ENCODE measurements at regions not wholly inside any gene's neighbourhood (a gene's known extent, or its start where the extent isn't known, plus 50 kb on each side); places are given as distances from the start of the nearest gene placed in this dataset.

DNA sequence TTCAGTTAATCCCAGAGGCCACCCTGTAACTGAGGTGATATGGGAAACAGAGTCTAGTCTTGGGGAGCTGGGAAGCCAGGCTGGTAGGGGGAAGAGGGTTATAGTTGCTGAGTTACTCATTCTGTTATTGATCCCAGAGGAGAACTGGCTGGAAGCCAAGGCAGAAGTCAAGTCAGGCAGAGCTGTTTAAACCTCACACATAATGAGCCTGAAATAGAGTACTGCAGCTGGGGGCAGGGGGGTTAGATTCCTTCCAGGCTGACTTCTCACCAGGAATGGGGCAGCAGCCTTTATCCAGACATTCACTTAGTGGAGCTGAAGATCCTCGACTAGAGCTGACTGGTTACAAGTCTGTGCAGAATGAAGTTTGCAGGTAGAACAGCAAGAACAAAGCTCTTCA is 144.9 kb downstream of the C4orf33 start:
- Histone ChIP-seq H3K9me3 (ENCODE audit: control insufficient read depth in 1 of 2, insufficient read depth in 1 of 2, low read length in 2 of 2) (no peaks in the 10 kb centered on the region), H3K4me3 (ENCODE audit: low read length) (no peak overlapping the region), H3K27me3 (ENCODE audit: control insufficient read depth in 1 of 2, insufficient read depth in 2 of 2, low read length in 2 of 2) (no peaks in the 10 kb centered on the region), H3K4me1 (ENCODE audit: insufficient read depth, low read length) (no peaks in the 10 kb centered on the region), H3K36me3 (ENCODE audit: insufficient read depth, low read length) (no peaks in the 10 kb centered on the region), H3K27ac (ENCODE audit: low read depth in 1 of 2, low read length in 2 of 2) (no peak overlapping the region)
- no peaks in the 10 kb centered on the region for H3K4me1 Mint-ChIP-seq (ENCODE audit: low read depth)
- H3K9me3 Mint-ChIP-seq = no peaks in the 10 kb centered on the region
- ChIA-PET POLR2A (no interaction called here), CTCF (no interaction called here)
- no peak overlapping the region for H3K27ac Mint-ChIP-seq
- H3K27me3 Mint-ChIP-seq = peaks cover 15% of the 10 kb centered on the region
- ATAC-seq (ENCODE audit: poor library complexity) (no peak), DNase-seq (no peak)
- no peaks in the 10 kb centered on the region for H3K36me3 Mint-ChIP-seq (ENCODE audit: low read depth)
- no peak overlapping the region for H3K4me3 Mint-ChIP-seq
- intact Hi-C loops (cut with DNase I, micrococcal nuclease) = no loop called here
- TF ChIP-seq, protein P1, sequence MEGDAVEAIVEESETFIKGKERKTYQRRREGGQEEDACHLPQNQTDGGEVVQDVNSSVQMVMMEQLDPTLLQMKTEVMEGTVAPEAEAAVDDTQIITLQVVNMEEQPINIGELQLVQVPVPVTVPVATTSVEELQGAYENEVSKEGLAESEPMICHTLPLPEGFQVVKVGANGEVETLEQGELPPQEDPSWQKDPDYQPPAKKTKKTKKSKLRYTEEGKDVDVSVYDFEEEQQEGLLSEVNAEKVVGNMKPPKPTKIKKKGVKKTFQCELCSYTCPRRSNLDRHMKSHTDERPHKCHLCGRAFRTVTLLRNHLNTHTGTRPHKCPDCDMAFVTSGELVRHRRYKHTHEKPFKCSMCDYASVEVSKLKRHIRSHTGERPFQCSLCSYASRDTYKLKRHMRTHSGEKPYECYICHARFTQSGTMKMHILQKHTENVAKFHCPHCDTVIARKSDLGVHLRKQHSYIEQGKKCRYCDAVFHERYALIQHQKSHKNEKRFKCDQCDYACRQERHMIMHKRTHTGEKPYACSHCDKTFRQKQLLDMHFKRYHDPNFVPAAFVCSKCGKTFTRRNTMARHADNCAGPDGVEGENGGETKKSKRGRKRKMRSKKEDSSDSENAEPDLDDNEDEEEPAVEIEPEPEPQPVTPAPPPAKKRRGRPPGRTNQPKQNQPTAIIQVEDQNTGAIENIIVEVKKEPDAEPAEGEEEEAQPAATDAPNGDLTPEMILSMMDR (IDR thresholded peaks at IDR 0.05) = no peak

DNA sequence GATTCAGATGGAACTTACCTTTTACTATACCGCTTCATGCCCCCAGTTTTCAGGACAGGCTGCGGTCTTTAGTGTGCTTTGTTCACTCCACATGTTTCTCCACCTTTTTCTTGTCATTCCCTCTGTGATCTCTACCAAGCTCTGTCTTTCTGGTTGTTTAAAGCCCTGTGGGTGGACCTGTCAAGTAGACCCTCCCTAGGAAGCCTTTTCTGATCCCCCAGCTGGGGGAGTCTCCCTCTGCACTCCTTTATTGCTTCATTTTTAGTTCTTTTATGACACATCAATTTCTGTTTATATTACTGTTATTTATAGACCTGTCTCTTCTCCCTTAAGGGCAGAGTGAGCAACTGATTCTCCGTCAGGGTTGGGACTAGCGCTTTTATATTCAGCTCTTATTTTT is 150.2 kb downstream of the C4orf33 start:
- H3K4me3 Mint-ChIP-seq = no peak overlapping the region
- no peaks in the 10 kb centered on the region for H3K36me3 ChIP-seq (ENCODE audit: insufficient read depth, low read length)
- H3K9me3 ChIP-seq (ENCODE audit: control insufficient read depth in 1 of 2, insufficient read depth in 1 of 2, low read length in 2 of 2) = no peaks in the 10 kb centered on the region
- no peaks in the 10 kb centered on the region for H3K27me3 ChIP-seq (ENCODE audit: control insufficient read depth in 1 of 2, insufficient read depth in 2 of 2, low read length in 2 of 2)
- H3K27me3 Mint-ChIP-seq = peaks cover 20% of the 10 kb centered on the region
- intact Hi-C loops (cut with DNase I, micrococcal nuclease) = no loop called here
- H3K27ac Mint-ChIP-seq = no peak overlapping the region
- TF ChIP-seq, protein P1 (IDR thresholded peaks at IDR 0.05) = no peak
- H3K27ac ChIP-seq (ENCODE audit: low read depth in 1 of 2, low read length in 2 of 2) = no peak overlapping the region
- no peaks in the 10 kb centered on the region for H3K36me3 Mint-ChIP-seq (ENCODE audit: low read depth)
- H3K9me3 Mint-ChIP-seq = no peaks in the 10 kb centered on the region
- no peaks in the 10 kb centered on the region for H3K4me1 Mint-ChIP-seq (ENCODE audit: low read depth)
- no peak for ATAC-seq (ENCODE audit: poor library complexity)
- no peaks in the 10 kb centered on the region for H3K4me1 ChIP-seq (ENCODE audit: insufficient read depth, low read length)
- no peak overlapping the region for H3K4me3 ChIP-seq (ENCODE audit: low read length)
- CTCF ChIA-PET = no interaction called here
- POLR2A ChIA-PET = no interaction called here
- DNase-seq = no peak

DNA sequence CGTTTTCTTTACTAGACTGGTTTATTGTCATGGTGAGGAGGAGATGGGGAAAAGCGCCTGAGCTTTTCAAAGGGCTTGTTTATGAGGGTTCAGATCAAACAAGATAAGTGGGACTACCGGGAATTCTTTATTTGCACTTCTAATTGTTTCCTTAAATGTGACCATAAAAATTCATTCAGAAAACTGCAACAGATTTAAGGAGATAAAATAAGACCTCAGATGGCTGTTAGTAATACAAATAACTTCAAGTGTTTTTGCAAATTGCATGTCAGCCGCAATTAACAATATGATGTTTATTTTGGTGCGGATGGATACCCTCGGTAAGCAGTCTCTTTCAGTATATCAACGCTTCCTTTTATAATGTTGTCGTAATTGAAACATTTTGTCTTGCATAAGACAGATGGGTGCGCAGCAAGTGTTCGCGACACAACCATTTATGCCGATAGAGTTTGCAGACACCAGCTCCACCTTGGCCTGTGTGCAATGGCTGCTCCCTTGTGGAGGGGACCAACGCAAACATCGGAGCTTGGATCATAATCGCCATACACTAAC is 151.0 kb downstream of the C4orf33 start:
- Mint-ChIP-seq H3K27me3 (peaks cover 17% of the 10 kb centered on the region), H3K4me1 (ENCODE audit: low read depth) (no peaks in the 10 kb centered on the region), H3K36me3 (ENCODE audit: low read depth) (no peaks in the 10 kb centered on the region), H3K4me3 (no peak overlapping the region), H3K27ac (no peak overlapping the region), H3K9me3 (no peaks in the 10 kb centered on the region)
- Histone ChIP-seq H3K27me3 (ENCODE audit: control insufficient read depth in 1 of 2, insufficient read depth in 2 of 2, low read length in 2 of 2) (no peaks in the 10 kb centered on the region), H3K36me3 (ENCODE audit: insufficient read depth, low read length) (no peaks in the 10 kb centered on the region), H3K4me1 (ENCODE audit: insufficient read depth, low read length) (no peaks in the 10 kb centered on the region), H3K4me3 (ENCODE audit: low read length) (no peak overlapping the region), H3K27ac (ENCODE audit: low read depth in 1 of 2, low read length in 2 of 2) (no peak overlapping the region), H3K9me3 (ENCODE audit: control insufficient read depth in 1 of 2, insufficient read depth in 1 of 2, low read length in 2 of 2) (no peaks in the 10 kb centered on the region)
- POLR2A ChIA-PET = interaction anchor here (0.9 kb wide), 1 partner anchor 15 kb away, joined by 3 read pairs; no protein-coding TSS in a partner anchor
- CTCF ChIA-PET = no interaction called here
- intact Hi-C loops (cut with DNase I, micrococcal nuclease) = no loop called here
- TF ChIP-seq, protein P1 (IDR thresholded peaks at IDR 0.05) = no peak
- DNase-seq = no peak
- ATAC-seq (ENCODE audit: poor library complexity) = no peak

Data from CD4-positive, alpha-beta T cell (primary cell).